T follicular helper cell (primary cell): ENCODE measurements at regions not wholly inside any gene's neighbourhood (a gene's known extent, or its start where the extent isn't known, plus 50 kb on each side); places are given as distances from the start of the nearest gene placed in this dataset.
"Not testable (repeated sequence)": the region's sequence is repeated elsewhere in the genome, so short reads cannot be mapped to it uniquely, and the experiment has no call there.

Experiments used
- DNase-seq: peaks from one replicate; pipeline ENCODE4 v3.0.0-alpha.2; 2020; ENCODE audit warnings: low read depth

- no peak for DNase-seq
Measured at GRCh38 chr5:127133071-127133470, 59.8 kb upstream of the C5orf63 start.

GRCh38 chr5:127136908-127137307 is 63.6 kb upstream of the C5orf63 start:
- no peak for DNase-seq

DNA sequence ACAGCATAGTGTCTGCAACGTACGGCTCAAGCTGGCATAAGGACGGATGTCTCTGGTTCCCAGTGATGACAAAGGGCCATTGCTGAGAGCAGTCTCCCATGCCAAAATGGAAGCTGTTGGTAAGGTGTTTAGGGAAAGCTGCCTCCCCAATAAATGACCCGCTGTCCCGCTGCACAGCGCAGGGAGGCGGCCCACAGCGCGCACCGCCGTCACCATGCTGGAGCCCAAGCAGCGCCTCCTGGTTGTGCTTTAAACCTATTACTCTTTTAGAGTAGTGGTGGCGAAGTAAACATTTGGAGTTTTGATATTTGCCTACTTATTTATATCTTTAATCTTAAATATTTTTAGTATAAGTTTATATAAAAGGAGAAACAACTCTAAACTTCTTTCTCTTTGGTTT is 70.4 kb upstream of the C5orf63 start:
- no peak for DNase-seq

DNA sequence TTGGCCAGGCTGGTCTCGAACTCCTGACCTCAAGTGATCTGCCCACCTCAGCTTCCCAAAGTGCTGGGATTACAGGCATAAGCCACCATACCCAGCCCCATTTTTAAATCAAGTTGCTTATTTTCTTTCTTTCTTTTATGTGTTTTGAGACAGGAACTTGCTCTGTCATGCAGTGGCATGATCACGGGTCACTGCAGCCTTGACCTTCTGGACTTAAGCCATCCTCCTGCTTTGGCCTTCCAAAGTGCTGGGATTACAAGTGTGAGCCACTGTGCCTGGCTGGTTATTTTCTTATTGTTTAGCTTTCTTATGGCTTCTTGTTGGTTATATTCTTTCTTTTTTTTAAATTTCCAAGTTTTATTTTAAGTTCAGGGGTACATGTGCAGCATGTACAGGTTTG is 79.7 kb upstream of the C5orf63 start:
- no peak for DNase-seq

GRCh38 chr5:127153521-127153920 is 80.2 kb upstream of the C5orf63 start:
- DNase-seq, result no peak

GRCh38 chr5:127163750-127164149 is 90.4 kb upstream of the C5orf63 start:
- no peak for DNase-seq

GRCh38 chr5:127170918-127171600 is 97.8 kb upstream of the C5orf63 start:
- no peak for DNase-seq

DNA sequence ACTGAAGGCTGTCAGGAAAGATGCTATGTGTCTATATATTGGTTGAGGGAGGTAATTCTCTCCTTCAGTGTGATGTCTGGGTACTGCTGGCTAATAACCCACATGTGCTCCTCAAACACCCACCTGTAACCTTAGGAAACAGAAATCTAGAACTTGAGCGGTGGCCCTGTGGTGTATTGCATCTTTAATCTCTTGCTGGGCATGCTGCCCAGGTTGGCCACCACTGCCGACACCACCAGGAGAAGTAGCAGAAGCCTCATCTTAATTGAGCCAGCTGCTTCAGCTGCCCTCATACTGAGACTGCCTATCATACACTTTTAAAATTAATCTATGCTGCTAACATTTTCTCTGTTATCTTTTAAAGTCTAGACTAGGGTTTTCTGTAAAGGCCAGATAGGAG is 103.5 kb upstream of the C5orf63 start:
- no peak for DNase-seq

DNA sequence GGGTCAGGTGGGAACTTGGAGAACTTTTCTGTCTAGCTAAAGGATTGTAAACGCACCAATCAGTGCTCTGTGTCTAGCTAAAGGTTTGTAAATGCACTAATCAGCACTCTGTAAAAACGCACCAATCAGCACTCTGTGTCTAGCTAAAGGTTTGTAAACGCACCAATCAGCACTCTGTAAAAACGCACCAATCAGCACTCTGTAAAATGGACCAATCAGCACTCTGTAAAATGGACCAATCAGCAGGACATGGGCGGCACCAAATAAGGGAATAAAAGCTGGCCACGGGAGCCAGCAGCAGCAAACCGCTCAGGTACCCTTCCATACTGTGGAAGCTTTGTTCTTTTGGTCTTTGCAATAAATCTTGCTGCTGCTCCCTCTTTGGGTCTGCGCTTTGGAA is 108.0 kb upstream of the MEGF10 start:
- DNase-seq, result not testable (repeated sequence)

- no peak for DNase-seq
Measured at GRCh38 chr5:127183332-127183731, 107.3 kb upstream of the MEGF10 start.

DNA sequence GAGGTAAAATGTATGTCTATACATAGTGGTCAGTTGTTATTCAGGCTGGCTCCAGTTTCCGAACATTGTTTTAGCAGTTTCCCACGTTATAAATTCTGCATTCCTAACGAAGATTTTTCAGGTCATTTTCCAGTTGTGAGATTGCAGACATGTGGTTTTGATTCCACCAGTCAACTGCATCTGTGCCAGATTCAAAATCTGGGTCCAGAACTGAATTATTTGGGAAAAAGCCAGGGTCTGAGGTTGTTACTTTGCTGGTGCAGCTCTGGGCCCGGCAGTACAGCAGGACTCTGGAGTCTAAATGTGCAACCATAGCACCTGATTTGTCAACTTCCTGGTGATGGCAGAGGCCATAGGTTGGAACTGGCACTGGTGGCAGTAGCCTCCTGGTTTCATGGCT is 105.7 kb upstream of the MEGF10 start:
- no peak for DNase-seq

GRCh38 chr5:127186657-127187056 is 103.9 kb upstream of the MEGF10 start:
- no peak for DNase-seq

GRCh38 chr5:127187706-127188105 is 102.9 kb upstream of the MEGF10 start:
- no peak for DNase-seq

GRCh38 chr5:127192150-127192549 is 98.4 kb upstream of the MEGF10 start:
- no peak for DNase-seq

- DNase-seq, result no peak
Measured at GRCh38 chr5:127192836-127193338, 97.7 kb upstream of the MEGF10 start.

DNA sequence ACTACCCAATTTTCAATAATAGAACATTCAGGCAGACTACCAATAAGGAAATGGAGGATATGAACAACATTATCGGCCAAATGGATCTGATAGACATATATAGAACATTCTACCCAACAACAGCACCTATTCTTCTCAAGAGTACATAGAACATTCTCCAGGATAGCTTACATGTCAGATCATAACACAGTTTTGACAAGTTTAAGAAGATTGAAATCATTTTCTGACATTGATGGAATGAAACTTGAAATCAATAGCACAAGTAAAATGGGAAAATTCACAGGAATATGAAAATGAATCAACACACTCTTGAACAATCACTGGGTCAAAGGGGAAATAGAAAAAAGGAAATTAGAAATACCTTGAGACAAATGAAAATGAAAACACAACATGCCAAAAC is 94.6 kb upstream of the MEGF10 start:
- DNase-seq, result no peak

GRCh38 chr5:127197402-127198167 is 93.0 kb upstream of the MEGF10 start:
- DNase-seq, result not testable (repeated sequence)

- not testable (repeated sequence) for DNase-seq
Measured at GRCh38 chr5:127202738-127203137, 87.9 kb upstream of the MEGF10 start.

- no peak for DNase-seq
Measured at GRCh38 chr5:127203818-127204217, 86.8 kb upstream of the MEGF10 start.

GRCh38 chr5:127205147-127205546 is 85.4 kb upstream of the MEGF10 start:
- DNase-seq, result no peak

GRCh38 chr5:127206320-127207113 is 84.1 kb upstream of the MEGF10 start:
- no peak for DNase-seq

GRCh38 chr5:127210042-127210441 is 80.6 kb upstream of the MEGF10 start:
- DNase-seq, result no peak

DNA sequence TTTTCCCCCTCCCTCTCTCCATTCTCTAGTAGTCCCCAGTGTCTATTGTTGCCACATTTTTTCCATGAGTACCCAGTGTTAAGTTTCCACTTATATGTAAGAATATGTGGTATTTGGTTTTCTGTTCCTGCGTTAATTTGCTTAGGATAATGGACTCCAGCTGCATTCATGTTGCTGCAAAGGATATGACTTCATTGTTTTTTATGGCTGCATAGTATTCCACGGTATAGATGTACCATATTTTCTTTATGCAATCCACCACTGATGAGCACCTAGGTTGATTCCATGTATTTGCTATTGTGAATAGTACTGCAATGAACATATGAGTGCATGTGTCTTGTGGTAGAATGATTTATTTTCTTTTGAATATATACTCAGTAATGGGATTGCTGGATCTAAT is 77.4 kb upstream of the MEGF10 start:
- DNase-seq, result no peak
